HCT116 (cell line): ENCODE measurements at regions not wholly inside any gene's neighbourhood (a gene's known extent, or its start where the extent isn't known, plus 50 kb on each side); places are given as distances from the start of the nearest gene placed in this dataset.

Source experiments
- CEBPB ChIP-seq: IDR thresholded peaks from 2 replicates; pipeline ENCODE4 v1.6.1; 2012; ENCODE audit warnings: low read depth
- EGR1 ChIP-seq: IDR thresholded peaks from 2 replicates; pipeline ENCODE4 v1.6.1; 2012; ENCODE audit warnings: low read depth
- EZH2phosphoT487 ChIP-seq: fragments of 200-600 bp; IDR thresholded peaks from 2 replicates; pipeline ENCODE4 v1.6.1; 2018; ENCODE audit warnings: antibody characterized with exemption, borderline replicate concordance
- POLR2A ChIP-seq: IDR thresholded peaks from 2 replicates; pipeline ENCODE4 v1.7.0; 2011; ENCODE audit warnings: borderline replicate concordance; ENCODE audit not compliant: insufficient read depth, insufficient read length; ENCODE audit errors: extremely low read depth
- SP1 ChIP-seq: IDR thresholded peaks from 2 replicates; pipeline ENCODE4 v1.6.1; 2012; ENCODE audit warnings: low read depth
- TF ChIP-seq, protein P1 (sequence below), 3 experiments: fragments of 200-600 bp in 1 of 3; sonication (generic) in 1 of 3; IDR thresholded peaks in 2 of 3; conservative IDR thresholded peaks in 1 of 3; 2 replicates each; pipeline ENCODE4 v1.5.1; 2012 to 2017; ENCODE audit warnings: low read depth in 2 of 3, low read length in 2 of 3, antibody characterized with exemption in 1 of 3, borderline replicate concordance in 1 of 3, control low read depth in 1 of 3, mild to moderate bottlenecking in 1 of 3, mixed read lengths in 1 of 3, mixed run types in 1 of 3, moderate library complexity in 1 of 3; ENCODE audit not compliant: insufficient read depth in 1 of 3

DNA sequence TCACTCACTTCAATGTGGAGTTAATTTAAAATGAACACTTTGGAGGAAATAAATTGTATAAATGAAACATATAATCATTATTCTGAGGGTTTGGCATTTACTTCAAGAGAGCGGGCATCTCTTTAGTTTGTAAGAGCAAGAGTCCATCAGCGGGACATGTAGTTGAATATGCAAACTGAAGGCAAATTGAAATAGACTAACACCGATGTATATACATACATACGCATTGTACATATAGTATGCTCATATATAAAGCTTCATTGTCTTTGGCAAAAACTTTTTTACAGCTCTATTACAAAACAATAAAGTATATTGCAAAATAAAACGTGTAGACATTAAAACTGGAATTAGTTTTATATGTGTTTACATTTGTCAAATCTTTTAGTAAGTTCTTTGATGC, 328.9 kb downstream of the LTN1 start:
- no peak for TF ChIP-seq EGR1
- TF ChIP-seq POLR2A, result no peak
- TF ChIP-seq CEBPB, result no peak
- TF ChIP-seq, protein P1, sequence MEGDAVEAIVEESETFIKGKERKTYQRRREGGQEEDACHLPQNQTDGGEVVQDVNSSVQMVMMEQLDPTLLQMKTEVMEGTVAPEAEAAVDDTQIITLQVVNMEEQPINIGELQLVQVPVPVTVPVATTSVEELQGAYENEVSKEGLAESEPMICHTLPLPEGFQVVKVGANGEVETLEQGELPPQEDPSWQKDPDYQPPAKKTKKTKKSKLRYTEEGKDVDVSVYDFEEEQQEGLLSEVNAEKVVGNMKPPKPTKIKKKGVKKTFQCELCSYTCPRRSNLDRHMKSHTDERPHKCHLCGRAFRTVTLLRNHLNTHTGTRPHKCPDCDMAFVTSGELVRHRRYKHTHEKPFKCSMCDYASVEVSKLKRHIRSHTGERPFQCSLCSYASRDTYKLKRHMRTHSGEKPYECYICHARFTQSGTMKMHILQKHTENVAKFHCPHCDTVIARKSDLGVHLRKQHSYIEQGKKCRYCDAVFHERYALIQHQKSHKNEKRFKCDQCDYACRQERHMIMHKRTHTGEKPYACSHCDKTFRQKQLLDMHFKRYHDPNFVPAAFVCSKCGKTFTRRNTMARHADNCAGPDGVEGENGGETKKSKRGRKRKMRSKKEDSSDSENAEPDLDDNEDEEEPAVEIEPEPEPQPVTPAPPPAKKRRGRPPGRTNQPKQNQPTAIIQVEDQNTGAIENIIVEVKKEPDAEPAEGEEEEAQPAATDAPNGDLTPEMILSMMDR (IDR thresholded peaks at IDR 0.05 in 2 of 3, conservative IDR thresholded peaks at IDR 0.05 in 1 of 3; ENCODE audit: borderline replicate concordance in 1 of 3, insufficient read depth in 1 of 3, low read depth in 2 of 3, low read length in 2 of 3), result no peak
- TF ChIP-seq EZH2phosphoT487, result no peak
- TF ChIP-seq SP1, result no peak
